ENCODE measurements at regions not wholly inside any gene's neighbourhood (a gene's known extent, or its start where the extent isn't known, plus 50 kb on each side); places are given as distances from the start of the nearest gene placed in this dataset.

GRCh38 chr11:70813651-70814050 is 415.3 kb downstream of the CTTN start:
- TF ChIP-seq TCF7L2 (IDR thresholded peaks at IDR 0.05; ENCODE audit: borderline replicate concordance, extremely low read depth, insufficient read depth, insufficient read length) (no peak), CTCF (IDR thresholded peaks at IDR 0.05 in 2 of 3, conservative IDR thresholded peaks at IDR 0.05 in 1 of 3; ENCODE audit: borderline replicate concordance in 1 of 3, insufficient read depth in 1 of 3, low read depth in 2 of 3, low read length in 2 of 3) (no peak), REST (IDR thresholded peaks at IDR 0.05; ENCODE audit: low read depth) (no peak)
